Upper lobe of right lung (tissue), 1 donor: ENCODE measurements at regions not wholly inside any gene's neighbourhood (a gene's known extent, or its start where the extent isn't known, plus 50 kb on each side); places are given as distances from the start of the nearest gene placed in this dataset.

Experiments used
- ATAC-seq: fragments of 200-7000 bp; cut with Tn5 transposase; one replicate; pipeline ENCODE4 v1.9.1; 2020; ENCODE audit warnings: mild to moderate bottlenecking, moderate library complexity
- DNase-seq: peaks from one replicate; pipeline ENCODE4 v3.0.0-alpha.2; 2020
- H3K27ac ChIP-seq: fragments of 200-600 bp; one replicate; pipeline ENCODE4 v1.8.0; 2022
- H3K27me3 ChIP-seq: fragments of 200-600 bp; one replicate; pipeline ENCODE4 v1.8.0; 2022; ENCODE audit warnings: mild to moderate bottlenecking
- H3K36me3 ChIP-seq: fragments of 200-600 bp; one replicate; pipeline ENCODE4 v1.8.0; 2022
- H3K4me1 ChIP-seq: fragments of 200-600 bp; one replicate; pipeline ENCODE4 v1.8.0; 2022
- H3K4me3 ChIP-seq: fragments of 200-600 bp; one replicate; pipeline ENCODE4 v1.8.0; 2022; ENCODE audit warnings: mild to moderate bottlenecking
- H3K9me3 ChIP-seq: fragments of 200-600 bp; one replicate; pipeline ENCODE4 v1.8.0; 2022
- intact Hi-C: fragments of 100-400 bp; cut with DNase I; formaldehyde crosslinking; loops from one replicate; pipeline ENCODE4 v1.11.0; 2022
- TF ChIP-seq, protein P1 (sequence below): fragments of 200-600 bp; IDR thresholded peaks from one replicate; pipeline ENCODE4 v1.8.0; 2022; ENCODE audit warnings: antibody characterized with exemption
- donor health status: DM: no; HTN: yes; CAD: no; lungs with severe emphysema.

DNA sequence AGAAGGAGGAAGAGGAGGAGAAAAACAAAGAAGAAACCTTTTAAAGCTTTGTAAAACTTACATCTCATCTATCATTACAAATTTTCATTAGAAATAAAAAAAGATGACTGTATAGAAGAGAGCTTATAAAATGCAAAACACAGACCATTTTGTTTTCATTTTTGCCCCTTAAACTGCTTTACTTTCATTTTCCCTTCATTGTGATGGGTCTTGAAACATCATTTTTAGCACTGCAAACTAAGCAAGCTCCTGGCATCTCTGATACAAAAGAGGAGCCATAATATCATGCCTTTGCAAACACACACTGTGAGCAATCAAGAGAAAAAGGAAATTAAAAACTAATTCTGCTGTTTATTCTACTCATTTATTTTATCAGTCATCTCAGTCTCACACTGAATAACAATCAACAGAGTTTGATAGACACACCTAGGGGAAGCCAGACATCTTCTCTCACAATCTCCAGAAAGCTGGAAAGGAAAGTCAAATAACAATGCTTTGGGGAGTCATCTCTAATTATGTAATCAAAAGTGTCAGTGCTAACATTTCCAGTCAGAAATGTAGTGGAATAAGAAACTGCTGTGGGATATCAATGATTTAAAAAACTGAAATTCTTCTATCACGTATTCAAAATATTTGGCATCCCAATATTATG, 467.7 kb upstream of the FAT3 start:
- Histone ChIP-seq H3K36me3 (no peaks in the 10 kb centered on the region), H3K27me3 (no peaks in the 10 kb centered on the region), H3K4me1 (no peaks in the 10 kb centered on the region), H3K27ac (no peak overlapping the region), H3K9me3 (no peaks in the 10 kb centered on the region), H3K4me3 (no peak overlapping the region)
- TF ChIP-seq, protein P1, sequence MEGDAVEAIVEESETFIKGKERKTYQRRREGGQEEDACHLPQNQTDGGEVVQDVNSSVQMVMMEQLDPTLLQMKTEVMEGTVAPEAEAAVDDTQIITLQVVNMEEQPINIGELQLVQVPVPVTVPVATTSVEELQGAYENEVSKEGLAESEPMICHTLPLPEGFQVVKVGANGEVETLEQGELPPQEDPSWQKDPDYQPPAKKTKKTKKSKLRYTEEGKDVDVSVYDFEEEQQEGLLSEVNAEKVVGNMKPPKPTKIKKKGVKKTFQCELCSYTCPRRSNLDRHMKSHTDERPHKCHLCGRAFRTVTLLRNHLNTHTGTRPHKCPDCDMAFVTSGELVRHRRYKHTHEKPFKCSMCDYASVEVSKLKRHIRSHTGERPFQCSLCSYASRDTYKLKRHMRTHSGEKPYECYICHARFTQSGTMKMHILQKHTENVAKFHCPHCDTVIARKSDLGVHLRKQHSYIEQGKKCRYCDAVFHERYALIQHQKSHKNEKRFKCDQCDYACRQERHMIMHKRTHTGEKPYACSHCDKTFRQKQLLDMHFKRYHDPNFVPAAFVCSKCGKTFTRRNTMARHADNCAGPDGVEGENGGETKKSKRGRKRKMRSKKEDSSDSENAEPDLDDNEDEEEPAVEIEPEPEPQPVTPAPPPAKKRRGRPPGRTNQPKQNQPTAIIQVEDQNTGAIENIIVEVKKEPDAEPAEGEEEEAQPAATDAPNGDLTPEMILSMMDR = no peak
- intact Hi-C loops = no loop called here
- DNase-seq (no peak), ATAC-seq (no peak)

- intact Hi-C loops = no loop called here
- ATAC-seq (no peak), DNase-seq (no peak)
- TF ChIP-seq, protein P1 = no peak
- Histone ChIP-seq H3K9me3 (no peaks in the 10 kb centered on the region), H3K4me3 (no peak overlapping the region), H3K27me3 (no peaks in the 10 kb centered on the region), H3K4me1 (no peaks in the 10 kb centered on the region), H3K27ac (no peak overlapping the region), H3K36me3 (no peaks in the 10 kb centered on the region)
Observed at GRCh38 chr11:91755951-91756707, 468.5 kb upstream of the FAT3 start.

- ATAC-seq (no peak), DNase-seq (no peak)
- H3K36me3 ChIP-seq = no peaks in the 10 kb centered on the region
- H3K4me1 ChIP-seq = no peaks in the 10 kb centered on the region
- H3K4me3 ChIP-seq = no peak overlapping the region
- H3K9me3 ChIP-seq = no peaks in the 10 kb centered on the region
- intact Hi-C loops = no loop called here
- TF ChIP-seq, protein P1 = no peak
- H3K27ac ChIP-seq = no peak overlapping the region
- H3K27me3 ChIP-seq = no peaks in the 10 kb centered on the region
Observed at GRCh38 chr11:91755526-91755925, 469.1 kb upstream of the FAT3 start.

DNA sequence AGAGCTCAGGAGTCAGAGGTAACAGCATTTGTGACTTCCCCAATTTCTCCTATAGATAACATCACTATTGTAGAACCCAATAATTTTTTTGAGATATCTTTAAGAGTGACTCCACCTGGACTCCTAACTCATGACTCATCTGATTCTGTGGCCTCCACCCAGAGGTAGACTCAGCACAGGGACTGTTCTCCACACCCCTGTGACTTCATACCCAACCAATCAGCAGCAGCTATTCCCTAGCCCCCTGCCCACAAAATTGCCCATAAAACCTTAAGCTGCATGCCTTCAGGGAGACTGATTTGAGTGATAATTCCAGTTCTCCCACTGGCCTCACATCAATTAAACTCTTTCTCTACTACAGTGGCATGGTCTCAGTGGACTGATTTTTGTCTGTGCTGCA, 475.4 kb upstream of the FAT3 start:
- H3K4me3 ChIP-seq = no peak overlapping the region
- intact Hi-C loops = no loop called here
- no peaks in the 10 kb centered on the region for H3K36me3 ChIP-seq
- no peaks in the 10 kb centered on the region for H3K9me3 ChIP-seq
- ATAC-seq (no peak), DNase-seq (no peak)
- H3K4me1 ChIP-seq = no peaks in the 10 kb centered on the region
- TF ChIP-seq, protein P1 = no peak
- H3K27me3 ChIP-seq = no peaks in the 10 kb centered on the region
- H3K27ac ChIP-seq = no peak overlapping the region

DNA sequence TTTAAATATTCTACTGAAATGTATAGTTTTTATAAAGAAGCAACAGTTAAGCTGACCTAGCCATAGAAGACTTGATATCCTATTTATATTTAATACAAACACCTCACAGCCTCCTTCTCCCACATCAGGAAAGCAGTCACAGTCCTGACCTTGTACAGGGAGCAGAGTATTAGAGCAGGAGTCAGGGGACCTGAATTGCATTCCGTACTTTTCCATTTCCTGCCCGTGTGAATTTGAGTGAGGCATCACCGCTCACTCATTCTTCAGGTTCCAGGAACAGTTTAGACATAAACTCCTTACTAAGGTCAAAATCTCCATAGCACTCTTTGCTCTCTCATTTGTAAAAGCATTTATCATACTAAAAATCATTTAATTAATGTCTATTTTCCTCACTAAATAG, 482.5 kb upstream of the FAT3 start:
- TF ChIP-seq, protein P1 = no peak
- DNase-seq (no peak), ATAC-seq (no peak)
- Histone ChIP-seq H3K27me3 (no peaks in the 10 kb centered on the region), H3K27ac (no peak overlapping the region), H3K4me1 (no peaks in the 10 kb centered on the region), H3K4me3 (no peak overlapping the region), H3K9me3 (no peaks in the 10 kb centered on the region), H3K36me3 (no peaks in the 10 kb centered on the region)
- intact Hi-C loops = no loop called here
